ENCODE measurements at regions not wholly inside any gene's neighbourhood (a gene's known extent, or its start where the extent isn't known, plus 50 kb on each side); places are given as distances from the start of the nearest gene placed in this dataset.
"Not testable (repeated sequence)": the region's sequence is repeated elsewhere in the genome, so short reads cannot be mapped to it uniquely, and the experiment has no call there.

DNA sequence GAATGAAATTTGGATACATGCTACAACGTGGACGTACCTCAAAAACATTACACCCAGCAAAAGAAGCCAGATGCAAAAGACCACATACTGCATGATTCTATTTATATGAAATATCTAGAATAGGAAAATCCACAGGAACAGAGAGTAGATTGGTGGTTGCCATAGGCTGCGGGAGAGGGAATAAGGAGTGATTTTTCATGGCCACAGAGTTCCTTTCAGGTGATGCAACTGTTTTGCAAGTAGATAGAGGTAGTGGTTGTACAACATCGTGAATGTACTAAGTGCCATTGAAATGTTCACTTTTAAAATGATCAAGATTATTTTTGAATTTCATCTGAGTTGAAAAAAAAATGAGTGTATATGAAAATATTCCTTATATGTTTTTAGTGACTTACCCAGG is 115.3 kb upstream of the RUNX1 start:
- Histone ChIP-seq H3K4me3 (ENCODE audit: low read length) (no peak overlapping the region), H3K4me1 (ENCODE audit: control insufficient read depth, insufficient read depth, low read length) (peaks cover 7% of the 10 kb centered on the region), H3K9ac (ENCODE audit: low read length) (no peak overlapping the region), H3K9me3 (ENCODE audit: control insufficient read depth, low read length) (no peaks in the 10 kb centered on the region), H3K36me3 (ENCODE audit: control insufficient read depth, insufficient read depth, low read length) (no peaks in the 10 kb centered on the region), H3K27me3 (ENCODE audit: control insufficient read depth, insufficient read depth, low read length) (no peaks in the 10 kb centered on the region)

DNA sequence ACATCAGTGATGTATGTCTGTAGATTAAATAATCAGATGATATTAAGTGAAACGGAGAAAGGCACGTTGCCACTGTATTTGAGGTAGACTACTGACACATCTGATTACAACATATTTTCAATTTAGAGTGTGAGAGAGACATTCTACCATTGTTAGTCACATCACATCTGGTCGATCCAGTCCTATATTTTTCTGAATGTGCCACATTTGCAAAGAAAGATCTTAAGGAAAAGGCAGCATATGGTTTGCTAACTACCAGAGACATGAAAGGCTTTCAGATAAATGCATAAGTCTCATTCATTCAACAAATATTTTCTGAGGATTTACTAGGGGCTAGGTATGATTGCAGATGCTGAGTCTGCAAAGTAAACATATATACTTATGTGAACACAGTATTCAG is 114.3 kb upstream of the RUNX1 start:
- H3K9me3 ChIP-seq (ENCODE audit: control insufficient read depth, low read length): no peaks in the 10 kb centered on the region
- no peak overlapping the region for H3K9ac ChIP-seq (ENCODE audit: low read length)
- peaks cover 2% of the 10 kb centered on the region for H3K4me1 ChIP-seq (ENCODE audit: control insufficient read depth, insufficient read depth, low read length)
- H3K4me3 ChIP-seq (ENCODE audit: low read length): no peak overlapping the region
- H3K27me3 ChIP-seq (ENCODE audit: control insufficient read depth, insufficient read depth, low read length): no peaks in the 10 kb centered on the region
- H3K36me3 ChIP-seq (ENCODE audit: control insufficient read depth, insufficient read depth, low read length): no peaks in the 10 kb centered on the region

DNA sequence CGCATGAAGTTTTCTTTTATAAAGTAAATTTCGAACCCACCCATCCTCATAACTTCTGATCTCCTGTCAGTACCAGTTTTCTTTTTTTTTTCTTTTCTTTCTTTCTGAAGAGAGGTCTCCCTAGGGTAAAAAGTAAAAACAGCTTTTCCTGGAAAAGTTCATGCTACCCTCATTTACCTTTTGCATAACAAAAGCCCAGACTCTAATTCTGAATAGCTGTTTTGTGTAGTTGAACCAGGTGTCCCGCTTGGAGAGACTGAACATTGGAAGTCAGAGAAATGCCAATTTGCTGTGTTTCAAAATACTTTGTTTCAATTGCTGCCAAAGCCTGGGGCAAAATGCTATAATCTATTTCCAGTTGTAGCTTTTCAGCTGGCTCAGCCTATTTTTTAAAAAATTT is 113.7 kb upstream of the RUNX1 start:
- H3K9ac ChIP-seq (ENCODE audit: low read length): no peak overlapping the region
- H3K4me1 ChIP-seq (ENCODE audit: control insufficient read depth, insufficient read depth, low read length): no peaks in the 10 kb centered on the region
- H3K27me3 ChIP-seq (ENCODE audit: control insufficient read depth, insufficient read depth, low read length): no peaks in the 10 kb centered on the region
- H3K9me3 ChIP-seq (ENCODE audit: control insufficient read depth, low read length): peaks cover 6% of the 10 kb centered on the region
- no peak overlapping the region for H3K4me3 ChIP-seq (ENCODE audit: low read length)
- no peaks in the 10 kb centered on the region for H3K36me3 ChIP-seq (ENCODE audit: control insufficient read depth, insufficient read depth, low read length)

DNA sequence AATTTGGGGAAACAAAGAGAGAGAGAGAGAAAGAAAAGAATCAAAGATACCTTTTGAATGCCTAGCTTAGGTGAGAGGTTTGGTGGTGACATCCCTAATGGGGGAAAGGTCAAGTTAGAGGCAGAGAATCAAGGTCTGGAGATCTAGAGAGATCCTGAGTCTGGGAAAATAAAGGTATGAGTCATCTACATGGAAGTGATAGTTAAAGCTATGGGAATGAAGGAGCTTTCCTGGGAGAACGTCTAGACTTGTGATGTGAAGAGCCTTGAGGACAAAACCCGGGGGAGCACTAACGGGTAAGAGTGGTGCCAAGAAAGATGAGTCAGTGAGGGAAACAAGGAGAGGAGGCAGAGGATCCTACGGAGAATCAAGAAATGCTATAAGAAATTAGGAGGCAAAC is 110.8 kb upstream of the RUNX1 start:
- peaks cover 3% of the 10 kb centered on the region for H3K4me1 ChIP-seq (ENCODE audit: control insufficient read depth, insufficient read depth, low read length)
- H3K9me3 ChIP-seq (ENCODE audit: control insufficient read depth, low read length): peaks cover 7% of the 10 kb centered on the region
- no peaks in the 10 kb centered on the region for H3K36me3 ChIP-seq (ENCODE audit: control insufficient read depth, insufficient read depth, low read length)
- no peak overlapping the region for H3K9ac ChIP-seq (ENCODE audit: low read length)
- no peak overlapping the region for H3K4me3 ChIP-seq (ENCODE audit: low read length)
- H3K27me3 ChIP-seq (ENCODE audit: control insufficient read depth, insufficient read depth, low read length): no peaks in the 10 kb centered on the region

DNA sequence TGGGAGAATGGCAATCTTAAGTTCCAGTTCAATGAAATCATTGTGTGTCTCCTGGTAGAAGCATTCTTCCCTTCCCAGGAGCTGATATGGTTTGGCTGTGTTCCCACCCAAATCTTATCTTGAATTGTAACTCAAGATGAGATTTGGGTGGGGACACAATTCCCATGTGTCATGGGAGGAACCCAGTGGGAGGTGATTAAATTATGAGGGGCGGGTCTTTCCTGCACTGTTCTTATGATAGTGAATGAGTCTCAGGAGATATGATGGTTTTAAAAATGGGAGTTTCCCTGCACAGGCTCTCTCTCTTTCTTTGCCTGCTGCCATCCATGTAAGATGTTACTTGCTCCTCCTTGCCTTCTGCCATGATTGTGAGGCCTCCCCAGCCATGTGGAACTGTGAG is 108.3 kb upstream of the RUNX1 start:
- H3K9me3 ChIP-seq (ENCODE audit: control insufficient read depth, low read length); H3K4me1 ChIP-seq (ENCODE audit: control insufficient read depth, insufficient read depth, low read length); H3K4me3 ChIP-seq (ENCODE audit: low read length); H3K36me3 ChIP-seq (ENCODE audit: control insufficient read depth, insufficient read depth, low read length); H3K27me3 ChIP-seq (ENCODE audit: control insufficient read depth, insufficient read depth, low read length); H3K9ac ChIP-seq (ENCODE audit: low read length): not testable (repeated sequence)

DNA sequence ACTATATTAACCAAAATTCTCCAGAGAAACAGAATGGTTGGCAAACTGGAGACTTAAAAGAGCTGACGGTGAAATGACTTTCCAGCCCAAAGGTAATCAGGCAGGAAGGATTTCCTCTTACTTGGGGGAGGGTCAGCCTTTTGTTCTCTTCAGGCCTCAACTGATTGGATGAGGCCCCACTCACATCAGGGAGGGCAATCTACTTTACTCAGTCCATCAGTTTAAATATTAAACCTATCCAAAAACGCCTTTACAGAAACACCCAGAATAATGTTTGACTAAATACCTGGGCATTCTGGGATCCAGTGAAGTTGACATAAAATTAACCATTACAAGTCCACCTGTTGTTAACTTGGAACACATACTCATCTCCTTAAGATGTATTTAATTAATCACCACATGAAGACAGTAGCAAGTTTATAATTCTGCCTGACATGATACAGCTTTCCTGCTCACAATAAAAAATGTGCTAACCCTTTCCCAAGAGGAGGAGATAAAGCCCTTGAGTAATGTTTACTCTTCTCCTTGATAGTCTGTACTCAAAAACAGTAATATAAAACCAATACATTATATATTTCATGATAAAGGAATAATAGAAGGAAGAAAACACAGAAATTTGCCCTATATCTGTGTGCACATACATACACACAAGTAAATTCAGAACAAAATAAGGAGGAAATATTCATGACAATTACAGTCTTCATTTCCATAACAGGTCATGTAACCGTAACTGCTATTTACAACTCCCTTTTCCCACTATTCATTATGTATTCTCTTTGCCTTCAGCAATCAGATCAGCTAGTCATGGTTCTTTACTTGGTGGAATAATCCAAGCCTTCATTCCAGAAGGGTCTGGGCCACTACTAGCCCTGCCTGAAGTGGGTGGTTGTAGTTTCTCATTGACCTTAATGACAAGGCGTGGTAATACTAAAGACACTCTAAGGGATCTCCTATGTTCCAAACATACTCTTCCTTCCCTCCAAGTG is 107.5 kb upstream of the RUNX1 start:
- H3K9ac ChIP-seq (ENCODE audit: low read length): no peak overlapping the region
- H3K9me3 ChIP-seq (ENCODE audit: control insufficient read depth, low read length): peaks cover 7% of the 10 kb centered on the region
- H3K4me3 ChIP-seq (ENCODE audit: low read length): no peak overlapping the region
- peaks cover 3% of the 10 kb centered on the region for H3K4me1 ChIP-seq (ENCODE audit: control insufficient read depth, insufficient read depth, low read length)
- no peaks in the 10 kb centered on the region for H3K36me3 ChIP-seq (ENCODE audit: control insufficient read depth, insufficient read depth, low read length)
- H3K27me3 ChIP-seq (ENCODE audit: control insufficient read depth, insufficient read depth, low read length): no peaks in the 10 kb centered on the region

DNA sequence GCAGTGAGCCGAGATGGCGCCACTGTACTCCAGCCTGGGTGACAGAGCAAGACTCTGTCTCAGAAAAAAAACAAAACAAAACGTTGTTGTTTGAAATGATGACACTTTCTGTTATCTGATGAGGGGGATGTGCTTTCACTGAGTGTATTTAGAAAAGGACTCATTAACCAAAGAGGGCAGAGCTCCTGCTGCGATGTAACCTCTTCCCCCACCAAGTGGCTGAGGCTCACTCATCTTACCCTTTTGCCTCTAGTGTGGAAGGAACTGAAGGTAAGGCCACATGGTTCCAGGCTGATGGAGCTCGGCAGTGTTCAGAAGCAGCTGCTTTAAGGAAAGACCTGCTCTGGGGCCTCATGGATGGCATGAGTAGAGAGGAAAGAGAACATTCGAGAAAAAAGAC is 105.7 kb upstream of the RUNX1 start:
- Histone ChIP-seq H3K27me3 (ENCODE audit: control insufficient read depth, insufficient read depth, low read length) (no peaks in the 10 kb centered on the region), H3K4me3 (ENCODE audit: low read length) (no peak overlapping the region), H3K4me1 (ENCODE audit: control insufficient read depth, insufficient read depth, low read length) (peaks cover 3% of the 10 kb centered on the region), H3K9me3 (ENCODE audit: control insufficient read depth, low read length) (peaks cover 7% of the 10 kb centered on the region), H3K9ac (ENCODE audit: low read length) (no peak overlapping the region), H3K36me3 (ENCODE audit: control insufficient read depth, insufficient read depth, low read length) (no peaks in the 10 kb centered on the region)

DNA sequence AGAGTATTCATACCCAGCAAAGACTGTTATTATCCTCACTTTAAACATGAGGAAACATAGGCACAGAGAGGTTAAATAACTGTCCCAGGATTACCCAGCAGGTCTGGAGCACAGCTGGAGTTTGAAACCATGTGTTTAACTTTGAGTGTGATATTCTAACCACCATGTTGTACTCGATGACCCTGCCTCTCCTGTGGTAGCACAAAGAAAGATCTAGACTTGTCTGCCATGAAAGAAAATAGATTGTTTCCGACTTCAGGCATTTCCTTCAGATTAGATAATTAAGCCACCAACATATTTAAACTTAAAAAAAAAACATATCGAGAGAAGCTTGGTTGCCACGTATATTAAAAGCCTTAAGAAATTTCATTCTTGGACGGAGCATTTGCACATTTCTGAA is 104.6 kb upstream of the RUNX1 start:
- no peak overlapping the region for H3K9ac ChIP-seq (ENCODE audit: low read length)
- peaks cover 3% of the 10 kb centered on the region for H3K4me1 ChIP-seq (ENCODE audit: control insufficient read depth, insufficient read depth, low read length)
- no peaks in the 10 kb centered on the region for H3K27me3 ChIP-seq (ENCODE audit: control insufficient read depth, insufficient read depth, low read length)
- H3K4me3 ChIP-seq (ENCODE audit: low read length): no peak overlapping the region
- H3K9me3 ChIP-seq (ENCODE audit: control insufficient read depth, low read length): peaks cover 7% of the 10 kb centered on the region
- no peaks in the 10 kb centered on the region for H3K36me3 ChIP-seq (ENCODE audit: control insufficient read depth, insufficient read depth, low read length)

DNA sequence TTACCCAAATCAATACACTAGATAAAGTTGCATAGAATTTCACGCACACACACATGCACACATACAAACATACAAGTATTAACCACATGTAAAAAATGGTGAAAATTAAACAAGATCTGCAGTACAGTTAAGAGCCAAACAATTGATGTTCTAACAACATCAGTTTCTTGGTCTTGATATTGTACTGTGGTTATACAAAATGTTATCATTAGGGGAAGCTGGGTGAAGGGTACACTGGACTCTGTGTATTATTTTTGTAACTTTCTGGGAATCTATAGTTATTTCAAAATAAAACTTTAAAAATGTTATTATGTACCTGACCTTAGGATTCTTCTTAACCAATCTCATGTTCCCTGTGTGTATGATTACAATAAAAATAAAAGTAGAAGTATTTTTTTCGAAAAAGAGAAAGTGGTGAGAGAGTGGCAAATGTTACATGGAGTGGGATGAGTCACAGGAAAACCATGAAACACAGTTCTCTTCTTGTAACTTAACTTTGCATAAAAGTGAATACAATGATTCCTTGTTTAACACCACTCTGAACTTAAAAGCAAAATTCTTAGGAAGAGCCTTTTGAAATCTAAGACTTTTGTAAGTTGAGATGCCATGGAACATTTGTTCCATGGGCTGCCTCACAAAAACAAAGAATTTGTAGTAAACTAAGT is 101.6 kb upstream of the RUNX1 start:
- no peak overlapping the region for H3K9ac ChIP-seq (ENCODE audit: low read length)
- no peaks in the 10 kb centered on the region for H3K36me3 ChIP-seq (ENCODE audit: control insufficient read depth, insufficient read depth, low read length)
- H3K4me3 ChIP-seq (ENCODE audit: low read length): no peak overlapping the region
- no peaks in the 10 kb centered on the region for H3K4me1 ChIP-seq (ENCODE audit: control insufficient read depth, insufficient read depth, low read length)
- H3K9me3 ChIP-seq (ENCODE audit: control insufficient read depth, low read length): no peaks in the 10 kb centered on the region
- H3K27me3 ChIP-seq (ENCODE audit: control insufficient read depth, insufficient read depth, low read length): no peaks in the 10 kb centered on the region

DNA sequence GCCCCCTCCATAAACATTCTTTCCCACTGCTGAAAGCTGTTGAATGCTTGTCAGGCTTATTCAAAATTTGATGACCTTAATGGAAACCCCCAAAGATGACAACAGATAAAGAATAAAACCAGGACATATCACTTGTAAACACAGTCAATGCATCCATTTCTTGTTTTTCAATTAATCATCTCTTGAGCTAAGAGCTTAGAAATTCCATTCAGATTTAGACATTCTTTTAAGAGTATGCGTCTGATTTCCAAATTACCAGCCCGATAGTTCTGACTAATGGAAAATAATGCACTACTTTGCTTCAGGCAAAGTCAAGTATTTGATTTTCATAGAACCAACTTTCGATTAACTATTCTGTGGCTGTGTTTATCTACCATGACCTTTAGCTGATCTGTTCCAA is 100.6 kb upstream of the RUNX1 start:
- H3K4me1 ChIP-seq (ENCODE audit: control insufficient read depth, insufficient read depth, low read length): no peaks in the 10 kb centered on the region
- H3K27me3 ChIP-seq (ENCODE audit: control insufficient read depth, insufficient read depth, low read length): no peaks in the 10 kb centered on the region
- no peak overlapping the region for H3K4me3 ChIP-seq (ENCODE audit: low read length)
- no peak overlapping the region for H3K9ac ChIP-seq (ENCODE audit: low read length)
- H3K9me3 ChIP-seq (ENCODE audit: control insufficient read depth, low read length): no peaks in the 10 kb centered on the region
- H3K36me3 ChIP-seq (ENCODE audit: control insufficient read depth, insufficient read depth, low read length): no peaks in the 10 kb centered on the region

DNA sequence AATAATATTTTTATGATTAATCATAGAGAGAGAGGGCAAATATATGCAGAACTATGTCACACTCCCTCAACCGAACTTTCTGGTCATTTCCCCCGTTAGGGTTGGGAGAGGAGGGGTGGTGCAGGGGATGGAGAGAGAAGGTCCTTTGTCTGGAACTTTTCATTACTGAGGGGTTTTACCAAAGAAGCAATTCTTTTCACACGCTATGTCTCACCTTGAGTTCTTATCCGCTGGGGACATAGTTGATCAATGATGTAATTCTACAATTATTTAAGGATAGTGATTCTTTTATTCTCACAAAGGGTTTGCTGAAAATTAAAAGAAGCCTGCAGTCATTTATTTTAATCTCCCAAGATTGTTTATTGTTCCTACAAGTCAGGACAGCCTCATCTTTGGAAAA is 98.3 kb upstream of the RUNX1 start:
- Histone ChIP-seq H3K27me3 (ENCODE audit: control insufficient read depth, insufficient read depth, low read length) (no peaks in the 10 kb centered on the region), H3K4me1 (ENCODE audit: control insufficient read depth, insufficient read depth, low read length) (no peaks in the 10 kb centered on the region), H3K4me3 (ENCODE audit: low read length) (no peak overlapping the region), H3K9me3 (ENCODE audit: control insufficient read depth, low read length) (no peaks in the 10 kb centered on the region), H3K9ac (ENCODE audit: low read length) (no peak overlapping the region), H3K36me3 (ENCODE audit: control insufficient read depth, insufficient read depth, low read length) (no peaks in the 10 kb centered on the region)

DNA sequence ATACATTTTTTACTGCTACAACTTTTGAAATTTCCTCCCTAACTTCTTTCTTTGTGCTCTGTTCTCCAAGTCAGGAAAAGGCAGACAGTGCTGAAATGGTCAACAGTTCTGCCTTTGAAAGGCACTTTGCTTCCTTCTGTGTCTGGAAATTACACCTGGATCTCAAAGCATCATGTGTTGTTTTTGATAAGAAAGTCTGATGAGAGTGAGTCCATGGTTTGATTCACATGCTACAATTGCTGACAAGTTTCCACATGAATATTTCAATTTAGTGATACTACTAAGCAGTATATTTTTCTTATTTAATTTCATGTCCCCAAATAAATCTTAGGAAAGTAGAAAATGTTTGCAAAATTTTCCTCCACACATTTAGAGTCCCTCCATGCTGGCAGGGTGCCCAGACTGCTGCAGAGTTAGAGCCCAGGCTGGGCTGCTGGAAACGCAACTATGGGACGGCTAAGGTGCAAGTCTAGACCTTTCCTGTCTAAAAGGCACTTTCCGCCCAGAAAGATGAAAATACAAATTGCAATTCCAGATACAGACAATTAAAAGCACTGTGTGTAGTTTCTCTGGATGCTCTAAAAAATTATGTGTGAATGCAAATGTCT is 96.6 kb upstream of the RUNX1 start:
- H3K4me1 ChIP-seq (ENCODE audit: control insufficient read depth, insufficient read depth, low read length): no peaks in the 10 kb centered on the region
- H3K9ac ChIP-seq (ENCODE audit: low read length): no peak overlapping the region
- no peaks in the 10 kb centered on the region for H3K27me3 ChIP-seq (ENCODE audit: control insufficient read depth, insufficient read depth, low read length)
- H3K9me3 ChIP-seq (ENCODE audit: control insufficient read depth, low read length): no peaks in the 10 kb centered on the region
- no peak overlapping the region for H3K4me3 ChIP-seq (ENCODE audit: low read length)
- no peaks in the 10 kb centered on the region for H3K36me3 ChIP-seq (ENCODE audit: control insufficient read depth, insufficient read depth, low read length)
